Karpas-422 (cell line): ENCODE measurements at regions not wholly inside any gene's neighbourhood (a gene's known extent, or its start where the extent isn't known, plus 50 kb on each side); places are given as distances from the start of the nearest gene placed in this dataset.

Experiments
- DNase-seq: peaks from one replicate; pipeline ENCODE4 v3.0.0-alpha.2; 2015
- H2AFZ ChIP-seq: fragments of 200-600 bp; sonication (generic); 2 replicates; pipeline ENCODE4 v1.6.1; 2014; ENCODE audit warnings: antibody characterized with exemption, low read length, mixed read lengths
- H3K27ac ChIP-seq: fragments of 200-600 bp; sonication (generic); 2 replicates; pipeline ENCODE4 v1.5.1; 2014; ENCODE audit warnings: mild to moderate bottlenecking, low read length, moderate library complexity
- H3K27me3 ChIP-seq: fragments of 200-600 bp; sonication (generic); 2 replicates; pipeline ENCODE4 v1.6.1; 2014; ENCODE audit warnings: low read length, mixed read lengths
- H3K36me3 ChIP-seq: fragments of 200-600 bp; sonication (generic); 2 replicates; pipeline ENCODE4 v1.6.1; 2014; ENCODE audit warnings: low read length, mixed read lengths; ENCODE audit not compliant: insufficient read depth
- H3K4me1 ChIP-seq: fragments of 200-600 bp; sonication (generic); 2 replicates; pipeline ENCODE4 v1.6.1; 2014; ENCODE audit warnings: mild to moderate bottlenecking, low read length, mixed read lengths
- H3K4me2 ChIP-seq: fragments of 200-600 bp; sonication (generic); 2 replicates; pipeline ENCODE4 v1.6.1; 2014; ENCODE audit warnings: low read length, low read depth, mild to moderate bottlenecking; ENCODE audit not compliant: poor library complexity, severe bottlenecking
- H3K4me3 ChIP-seq: fragments of 200-600 bp; sonication (generic); 2 replicates; pipeline ENCODE4 v1.5.1; 2014; ENCODE audit warnings: mild to moderate bottlenecking, antibody characterized with exemption, low read length, mixed read lengths
- H3K79me2 ChIP-seq: fragments of 200-600 bp; sonication (generic); 2 replicates; pipeline ENCODE4 v1.6.1; 2014; ENCODE audit warnings: mild to moderate bottlenecking, low read length, mixed read lengths
- H3K9ac ChIP-seq: fragments of 200-600 bp; sonication (generic); 2 replicates; pipeline ENCODE4 v1.6.0; 2014; ENCODE audit warnings: low read length
- H3K9me2 ChIP-seq: fragments of 200-600 bp; sonication (generic), shearing (Covaris generic); replicated peaks from 2 replicates; pipeline ENCODE4 v1.6.0; 2014; ENCODE audit warnings: mild to moderate bottlenecking, low read length, moderate library complexity; ENCODE audit not compliant: insufficient read depth
- H3K9me3 ChIP-seq: fragments of 300-700, 200-600 bp; sonication (generic); 2 replicates; pipeline ENCODE4 v1.6.1; 2014; ENCODE audit warnings: low read length, mixed read lengths
- H4K20me1 ChIP-seq: fragments of 200-600 bp; sonication (generic); 2 replicates; pipeline ENCODE4 v1.6.1; 2014; ENCODE audit warnings: mild to moderate bottlenecking, antibody characterized with exemption, low read length, low read depth; ENCODE audit not compliant: insufficient read depth

- Histone ChIP-seq H3K4me1 (peaks cover 8% of the 10 kb centered on the region), H3K9me3 (no peaks in the 10 kb centered on the region), H3K4me2 (no peak overlapping the region), H3K27ac (no peak overlapping the region), H3K9me2 (no peaks in the 10 kb centered on the region), H3K9ac (no peak overlapping the region), H3K4me3 (no peak overlapping the region), H3K27me3 (no peaks in the 10 kb centered on the region), H3K36me3 (no peaks in the 10 kb centered on the region), H4K20me1 (no peaks in the 10 kb centered on the region), H2AFZ (no peak overlapping the region), H3K79me2 (no peaks in the 10 kb centered on the region)
- DNase-seq: no peak
Measured at GRCh38 chr6:15947436-15947835, 181.4 kb upstream of the MYLIP start.

- no peak overlapping the region for H3K4me2 ChIP-seq
- H2AFZ ChIP-seq: no peak overlapping the region
- no peaks in the 10 kb centered on the region for H3K36me3 ChIP-seq
- H3K9me2 ChIP-seq: no peaks in the 10 kb centered on the region
- H3K4me3 ChIP-seq: no peak overlapping the region
- H3K9ac ChIP-seq: no peak overlapping the region
- H3K79me2 ChIP-seq: no peaks in the 10 kb centered on the region
- no peaks in the 10 kb centered on the region for H3K27me3 ChIP-seq
- no peaks in the 10 kb centered on the region for H3K9me3 ChIP-seq
- no peak overlapping the region for H3K27ac ChIP-seq
- no peak for DNase-seq
- H4K20me1 ChIP-seq: no peaks in the 10 kb centered on the region
- peaks cover 8% of the 10 kb centered on the region for H3K4me1 ChIP-seq
Measured at GRCh38 chr6:15946701-15947385, 182.0 kb upstream of the MYLIP start.

DNA sequence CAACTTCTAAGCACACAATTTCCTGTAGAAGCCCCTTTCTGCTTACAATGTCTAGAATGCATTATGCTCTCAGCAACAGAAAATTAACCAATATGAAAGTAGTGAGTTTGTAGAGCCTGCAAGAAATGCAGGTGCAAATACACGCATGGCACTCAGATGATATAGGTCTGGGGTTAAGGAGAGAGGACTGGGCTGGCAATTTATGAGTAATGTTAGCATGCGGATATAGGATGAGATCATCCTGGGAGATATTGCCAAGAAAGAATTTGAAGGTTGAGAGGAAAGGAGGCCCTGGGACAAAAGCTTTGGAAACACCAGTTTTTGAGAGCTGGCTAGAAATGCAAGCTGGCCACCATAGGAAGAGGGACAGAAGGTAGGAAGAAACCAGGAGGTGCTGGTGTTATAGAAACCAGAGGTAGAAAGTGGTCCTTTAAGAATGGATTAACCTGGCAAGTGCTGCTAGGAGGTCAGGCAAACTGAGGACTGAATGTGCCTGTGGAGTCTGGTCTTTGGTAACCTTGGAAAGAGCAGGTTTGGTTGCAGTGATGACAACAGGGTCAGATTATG lies 183.2 kb upstream of the MYLIP start:
- Histone ChIP-seq H3K36me3 (no peaks in the 10 kb centered on the region), H3K4me3 (no peak overlapping the region), H4K20me1 (no peaks in the 10 kb centered on the region), H3K27me3 (no peaks in the 10 kb centered on the region), H2AFZ (no peak overlapping the region), H3K4me1 (no peaks in the 10 kb centered on the region; the same call in 1 of the 2 replicates), H3K9me2 (no peaks in the 10 kb centered on the region), H3K9ac (no peak overlapping the region), H3K79me2 (no peaks in the 10 kb centered on the region), H3K27ac (no peak overlapping the region), H3K4me2 (no peak overlapping the region), H3K9me3 (no peaks in the 10 kb centered on the region)
- no peak for DNase-seq

DNA sequence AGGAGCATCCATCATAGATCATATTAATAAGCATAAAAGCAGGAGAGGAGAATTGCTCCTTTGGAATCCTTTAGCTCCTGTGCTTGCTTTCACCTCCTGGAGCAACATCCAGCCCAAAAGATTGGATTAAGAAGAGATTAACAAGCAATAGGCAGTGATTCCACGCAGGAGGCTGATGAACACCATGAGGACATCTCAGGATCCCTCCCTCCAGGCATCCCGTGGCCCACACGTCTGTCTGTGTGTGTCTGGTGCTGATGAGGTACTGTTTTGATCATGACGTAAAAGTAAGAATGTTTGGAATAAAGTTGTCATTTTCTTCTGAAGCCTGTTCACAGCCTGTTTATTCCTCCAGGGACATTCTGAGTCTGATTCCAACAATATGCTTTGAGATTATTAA lies 185.5 kb upstream of the MYLIP start:
- no peaks in the 10 kb centered on the region for H3K36me3 ChIP-seq
- no peak for DNase-seq
- H3K4me2 ChIP-seq: no peak overlapping the region
- no peaks in the 10 kb centered on the region for H3K27me3 ChIP-seq
- H3K27ac ChIP-seq: no peak overlapping the region
- H4K20me1 ChIP-seq: no peaks in the 10 kb centered on the region
- no peak overlapping the region for H3K9ac ChIP-seq
- H3K9me2 ChIP-seq: no peaks in the 10 kb centered on the region
- no peaks in the 10 kb centered on the region for H3K4me1 ChIP-seq
- no peak overlapping the region for H3K4me3 ChIP-seq
- no peak overlapping the region for H2AFZ ChIP-seq
- H3K9me3 ChIP-seq: no peaks in the 10 kb centered on the region
- no peaks in the 10 kb centered on the region for H3K79me2 ChIP-seq

DNA sequence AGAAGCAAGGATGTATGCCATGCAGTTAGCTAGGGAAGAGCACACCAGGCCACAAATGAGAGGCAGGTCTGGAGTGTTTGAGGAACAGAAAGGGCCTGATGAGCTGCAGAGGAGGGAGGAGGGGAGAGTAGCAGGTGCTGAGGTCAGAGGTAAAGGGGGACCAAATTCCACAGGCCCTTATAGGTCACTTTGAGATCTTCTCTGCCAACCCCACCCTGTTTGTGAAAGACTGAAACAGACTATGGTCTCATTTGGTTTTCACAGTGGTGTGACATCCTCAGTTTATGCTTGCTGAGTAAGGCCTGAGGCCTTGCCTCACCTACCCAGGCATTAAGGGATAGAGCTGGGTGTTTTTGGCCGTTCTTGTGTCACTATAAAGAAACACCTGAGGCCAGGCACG lies 187.7 kb upstream of the MYLIP start:
- Histone ChIP-seq H3K27me3 (no peaks in the 10 kb centered on the region), H3K36me3 (no peaks in the 10 kb centered on the region), H3K79me2 (no peaks in the 10 kb centered on the region), H3K9me2 (no peaks in the 10 kb centered on the region), H3K4me1 (peaks cover 8% of the 10 kb centered on the region; the same call in 1 of the 2 replicates), H3K9me3 (no peaks in the 10 kb centered on the region), H4K20me1 (no peaks in the 10 kb centered on the region), H2AFZ (no peak overlapping the region), H3K27ac (no peak overlapping the region), H3K4me3 (no peak overlapping the region), H3K9ac (no peak overlapping the region), H3K4me2 (no peak overlapping the region)
- no peak for DNase-seq

GRCh38 chr6:15938107-15938506 lies 190.8 kb upstream of the MYLIP start:
- H3K9me3 ChIP-seq: no peaks in the 10 kb centered on the region
- no peak for DNase-seq
- no peaks in the 10 kb centered on the region for H3K9me2 ChIP-seq
- H3K4me1 ChIP-seq: peaks cover 8% of the 10 kb centered on the region; the same call in 1 of the 2 replicates
- H3K4me2 ChIP-seq: no peak overlapping the region
- H2AFZ ChIP-seq: no peak overlapping the region
- H4K20me1 ChIP-seq: no peaks in the 10 kb centered on the region
- no peaks in the 10 kb centered on the region for H3K79me2 ChIP-seq
- H3K27ac ChIP-seq: no peak overlapping the region
- H3K4me3 ChIP-seq: no peak overlapping the region
- H3K36me3 ChIP-seq: no peaks in the 10 kb centered on the region
- no peak overlapping the region for H3K9ac ChIP-seq
- no peaks in the 10 kb centered on the region for H3K27me3 ChIP-seq

DNA sequence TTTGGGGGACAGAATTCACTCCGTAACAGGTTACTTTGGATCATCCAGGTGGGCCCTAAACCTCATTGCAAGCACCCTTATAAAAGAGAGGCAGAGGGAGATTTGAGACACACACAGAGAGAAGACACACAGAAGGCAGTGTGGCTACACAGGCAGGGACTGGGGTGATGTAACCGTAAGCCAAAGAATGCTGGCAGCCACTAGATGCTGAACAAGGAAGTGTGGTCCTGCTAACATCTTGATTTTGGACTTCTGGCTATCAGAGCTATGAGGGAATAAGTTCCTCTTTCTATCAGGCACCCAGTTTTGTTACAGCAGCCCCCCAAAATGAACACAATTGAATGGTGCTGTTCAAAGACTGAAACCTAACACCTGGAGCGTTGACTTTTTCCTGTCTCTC lies 191.3 kb upstream of the MYLIP start:
- Histone ChIP-seq H3K36me3 (no peaks in the 10 kb centered on the region), H3K27ac (no peak overlapping the region), H3K27me3 (no peaks in the 10 kb centered on the region), H3K4me1 (peaks cover 8% of the 10 kb centered on the region; the same call in 1 of the 2 replicates), H2AFZ (no peak overlapping the region), H4K20me1 (no peaks in the 10 kb centered on the region), H3K4me2 (no peak overlapping the region), H3K9me3 (no peaks in the 10 kb centered on the region), H3K9ac (no peak overlapping the region), H3K79me2 (no peaks in the 10 kb centered on the region), H3K4me3 (no peak overlapping the region), H3K9me2 (no peaks in the 10 kb centered on the region)
- no peak for DNase-seq

DNA sequence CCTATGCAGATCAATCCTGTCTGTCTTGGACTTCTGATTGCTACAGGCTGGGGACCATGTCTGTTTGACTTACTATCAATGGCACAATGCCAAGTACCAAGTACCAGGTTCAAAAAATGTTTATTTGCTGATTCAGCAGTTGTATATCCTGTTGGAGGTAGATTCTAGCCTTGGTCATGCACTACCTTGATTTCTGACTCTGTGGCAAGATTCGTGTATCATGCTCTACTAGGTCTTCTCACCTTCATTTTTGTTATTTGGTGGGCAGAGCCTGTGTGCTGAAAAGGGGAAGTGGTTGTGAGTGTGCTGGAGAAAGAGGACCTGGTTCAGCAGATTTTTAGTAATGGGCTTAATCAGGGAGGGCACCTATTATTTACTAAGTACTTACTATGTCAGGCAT lies 192.4 kb upstream of the MYLIP start:
- Histone ChIP-seq H2AFZ (no peak overlapping the region), H3K4me3 (no peak overlapping the region), H3K4me1 (peaks cover 8% of the 10 kb centered on the region; the same call in 1 of the 2 replicates), H4K20me1 (no peaks in the 10 kb centered on the region), H3K36me3 (no peaks in the 10 kb centered on the region), H3K4me2 (no peak overlapping the region), H3K79me2 (no peaks in the 10 kb centered on the region), H3K27me3 (no peaks in the 10 kb centered on the region), H3K9me3 (no peaks in the 10 kb centered on the region), H3K27ac (no peak overlapping the region), H3K9me2 (no peaks in the 10 kb centered on the region), H3K9ac (no peak overlapping the region)
- peak; percentile 63 for DNase-seq
